ENCODE measurements at regions not wholly inside any gene's neighbourhood (a gene's known extent, or its start where the extent isn't known, plus 50 kb on each side); places are given as distances from the start of the nearest gene placed in this dataset.

DNA sequence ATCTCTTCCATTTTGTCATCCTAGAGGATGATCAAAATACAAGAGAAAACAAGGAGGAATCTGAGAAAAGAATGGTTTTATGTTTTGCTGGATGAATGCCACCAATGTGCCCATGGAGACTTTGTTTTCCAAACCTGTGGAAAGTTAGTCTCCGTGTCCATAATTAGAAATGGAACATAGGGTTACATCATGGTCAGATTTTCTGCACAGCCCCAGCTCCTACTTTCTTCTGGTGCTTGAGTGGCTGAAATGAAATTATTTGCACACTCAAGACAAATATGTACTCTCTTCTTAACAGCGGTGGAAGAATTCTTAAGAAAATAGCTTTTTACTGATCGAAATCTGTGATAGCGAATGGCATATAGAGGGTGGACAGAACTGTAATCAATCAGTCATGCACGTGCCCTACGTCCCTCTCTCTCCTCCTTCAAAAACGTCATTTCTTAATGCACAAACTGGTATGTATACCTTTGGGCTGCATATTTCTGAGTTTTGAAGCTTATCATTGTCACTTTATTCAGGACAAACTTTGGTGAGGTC, 825.2 kb downstream of the AACS start:
- no peak for DNase-seq (ENCODE audit: low read depth)

- no peak for DNase-seq (ENCODE audit: low read depth)
Measured at GRCh38 chr12:125890971-125891370, 825.7 kb downstream of the AACS start.

DNA sequence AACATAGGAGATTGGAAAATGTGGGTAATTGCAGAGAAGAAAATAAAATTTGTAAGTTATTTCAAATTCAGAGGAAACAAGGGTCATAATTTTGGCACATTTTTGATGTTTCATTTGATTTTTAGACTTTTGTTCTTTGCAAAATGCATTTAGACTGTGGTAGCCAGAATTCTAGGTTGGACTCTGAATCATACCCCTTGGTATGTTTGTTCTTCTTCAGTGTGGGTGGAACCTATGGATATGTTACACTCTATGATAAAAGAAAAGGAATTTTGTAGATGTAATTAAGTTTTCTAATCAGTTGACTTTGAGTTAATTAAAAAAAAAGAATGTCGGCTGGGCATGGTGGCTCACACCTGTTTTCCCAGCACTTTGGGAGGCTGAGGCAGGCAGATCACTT, 827.0 kb downstream of the AACS start:
- no peak for DNase-seq (ENCODE audit: low read depth)

DNA sequence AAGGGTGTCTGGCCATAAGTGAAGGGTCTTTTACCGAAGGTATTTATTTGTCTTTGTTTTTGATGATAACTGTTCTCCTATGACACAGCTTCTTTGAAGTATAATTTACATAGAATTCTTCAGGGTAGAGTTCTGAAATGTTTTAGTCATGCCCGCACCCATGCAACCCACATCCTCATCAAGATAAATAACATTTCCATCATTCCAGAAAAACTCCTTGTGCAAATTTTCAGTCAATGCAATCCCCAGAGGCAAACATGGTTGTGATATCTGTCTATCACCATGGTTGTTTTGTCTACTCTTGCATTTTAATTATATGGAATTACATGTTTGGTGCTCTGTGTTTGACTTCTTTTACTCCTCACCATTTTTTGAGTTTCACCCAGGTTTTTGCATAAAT, 837.8 kb downstream of the AACS start:
- no peak for DNase-seq (ENCODE audit: low read depth)

GRCh38 chr12:125907351-125907750, 842.1 kb downstream of the AACS start:
- no peak for DNase-seq (ENCODE audit: low read depth)

DNA sequence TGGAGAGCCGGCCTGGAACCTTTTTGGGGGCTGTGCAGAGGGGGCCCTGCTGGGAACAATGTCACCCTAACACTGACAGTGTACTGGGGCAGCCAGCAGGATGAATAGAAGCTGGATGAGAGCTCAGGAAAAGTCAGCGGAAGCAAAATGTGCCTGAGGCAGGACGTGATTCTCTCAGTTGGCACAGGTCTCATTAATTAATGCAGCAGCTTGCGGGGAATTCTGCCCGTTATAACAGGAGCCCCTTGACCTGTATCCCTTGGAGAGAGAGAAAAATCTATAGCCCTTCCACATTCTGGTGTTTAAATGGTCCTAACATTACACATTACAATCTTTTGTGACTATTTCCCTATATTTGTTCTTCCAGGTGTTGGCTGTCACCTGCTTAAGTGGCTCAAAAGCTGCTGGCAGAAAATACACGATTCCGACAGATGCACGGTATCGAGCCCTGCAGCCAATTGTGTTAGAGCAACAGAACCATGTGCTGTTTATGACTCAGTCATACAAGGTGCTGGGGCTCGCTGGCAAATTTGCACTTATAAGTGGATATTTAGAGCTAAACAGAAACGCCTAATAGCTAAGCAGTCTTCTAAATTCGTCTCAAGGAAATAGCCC, 854.7 kb downstream of the AACS start:
- no peak for DNase-seq (ENCODE audit: low read depth)

GRCh38 chr12:125922330-125922729, 857.1 kb downstream of the AACS start:
- no peak for DNase-seq (ENCODE audit: low read depth)

- DNase-seq (ENCODE audit: low read depth): no peak
Measured at GRCh38 chr12:125936502-125936901, 871.3 kb downstream of the AACS start.

GRCh38 chr12:125944446-125944845, 879.2 kb downstream of the AACS start:
- no peak for DNase-seq (ENCODE audit: low read depth)

DNA sequence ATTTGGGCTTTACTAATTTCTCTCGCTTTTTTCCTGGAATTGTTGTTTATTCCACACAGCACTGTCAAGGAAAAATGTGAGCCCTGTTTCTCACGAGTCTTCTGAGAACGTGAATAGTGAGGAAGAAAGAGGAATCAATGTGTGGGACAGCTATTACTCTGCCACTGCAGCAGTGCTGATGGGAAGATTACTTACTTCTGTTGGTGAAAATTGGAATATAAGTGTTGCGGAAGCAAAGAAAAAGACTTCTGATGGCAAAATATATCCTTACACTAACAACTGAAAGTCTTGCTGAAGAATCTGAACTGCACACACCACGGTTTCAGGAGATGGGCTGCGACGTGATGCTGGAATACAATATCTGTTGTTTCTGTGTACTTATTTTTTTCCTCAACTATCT, 884.2 kb downstream of the AACS start:
- DNase-seq (ENCODE audit: low read depth): no peak

DNA sequence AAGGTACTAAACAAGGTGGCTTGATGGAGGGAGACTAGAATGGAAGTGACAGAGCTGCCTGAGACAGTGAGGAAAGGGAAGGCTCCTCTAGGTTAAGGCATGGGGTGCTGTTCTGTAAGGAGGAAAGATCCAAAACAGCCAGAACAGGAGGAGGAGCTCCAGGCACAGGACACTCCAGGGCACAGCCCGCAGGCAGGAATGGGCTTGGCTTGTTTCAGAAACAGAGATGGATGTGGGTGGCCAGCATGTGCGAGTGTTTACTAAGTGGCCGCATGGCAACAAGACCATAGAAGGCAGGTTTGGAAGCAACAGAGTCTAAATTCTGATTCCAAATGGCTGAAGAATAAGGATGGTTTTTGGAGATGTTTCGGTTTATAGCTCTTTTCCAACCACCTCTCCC, 889.1 kb downstream of the AACS start:
- DNase-seq (ENCODE audit: low read depth): no peak

- no peak for DNase-seq (ENCODE audit: low read depth)
Measured at GRCh38 chr12:125956186-125956585, 891.0 kb downstream of the AACS start.

GRCh38 chr12:125966641-125967040, 901.4 kb downstream of the AACS start:
- no peak for DNase-seq (ENCODE audit: low read depth)

GRCh38 chr12:125968413-125968812, 903.2 kb downstream of the AACS start:
- no peak for DNase-seq (ENCODE audit: low read depth)

- DNase-seq (ENCODE audit: low read depth): no peak
Measured at GRCh38 chr12:125971981-125972380, 906.7 kb downstream of the AACS start.

DNA sequence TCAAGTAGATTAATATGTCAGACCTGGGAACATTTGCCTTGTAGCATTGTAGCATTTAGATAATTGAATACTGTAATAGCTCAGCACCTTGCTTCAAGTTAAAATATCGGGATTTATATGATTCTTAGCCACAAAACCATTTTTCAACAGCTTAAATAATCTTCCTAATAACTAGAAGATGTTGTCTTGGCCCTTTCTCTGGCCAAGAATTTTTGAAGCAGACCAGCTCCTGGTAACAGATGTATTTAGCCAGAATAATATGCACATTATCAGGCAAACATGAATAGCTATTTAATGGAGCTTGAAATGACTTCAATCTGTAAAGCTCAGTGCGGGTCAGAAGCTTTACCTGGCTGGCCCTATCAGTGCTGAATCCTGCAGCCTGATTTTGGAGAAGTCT, 913.1 kb downstream of the AACS start:
- DNase-seq (ENCODE audit: low read depth): no peak

DNA sequence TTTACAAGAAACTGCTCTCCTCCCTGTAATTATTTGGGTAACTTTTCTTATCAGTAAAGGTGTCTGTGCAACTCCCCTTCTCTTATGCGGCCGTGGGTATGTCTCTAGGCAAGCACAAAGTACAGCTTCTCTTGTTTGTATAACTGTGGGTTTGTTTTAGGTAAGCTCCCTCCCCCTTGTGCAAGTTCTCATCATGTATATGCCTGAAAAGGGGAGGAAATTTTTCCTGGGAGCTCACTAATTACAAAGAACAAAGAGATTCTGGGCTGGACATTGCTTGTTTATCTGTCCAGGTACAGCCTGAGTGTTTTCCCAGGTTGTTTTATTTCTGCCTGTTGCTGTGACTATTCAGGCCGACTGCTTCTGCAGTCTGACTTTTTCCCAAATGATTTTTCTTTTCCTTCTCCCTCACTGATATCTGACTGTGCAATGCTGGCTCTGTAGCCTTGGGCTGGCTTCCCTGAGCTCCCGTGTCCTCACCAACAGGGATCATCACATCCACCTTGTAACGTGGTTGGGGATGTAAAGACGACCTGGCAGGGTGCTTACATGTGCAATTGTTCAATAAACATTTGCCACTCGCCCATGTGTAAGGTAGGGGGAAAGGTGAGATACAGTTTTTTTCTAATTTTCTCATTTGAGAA, 916.5 kb downstream of the AACS start:
- DNase-seq (ENCODE audit: low read depth): no peak

GRCh38 chr12:125983094-125983783, 918.0 kb downstream of the AACS start:
- no peak for DNase-seq (ENCODE audit: low read depth)

- DNase-seq (ENCODE audit: low read depth): no peak
Measured at GRCh38 chr12:125983784-125984500, 918.7 kb downstream of the AACS start.

DNA sequence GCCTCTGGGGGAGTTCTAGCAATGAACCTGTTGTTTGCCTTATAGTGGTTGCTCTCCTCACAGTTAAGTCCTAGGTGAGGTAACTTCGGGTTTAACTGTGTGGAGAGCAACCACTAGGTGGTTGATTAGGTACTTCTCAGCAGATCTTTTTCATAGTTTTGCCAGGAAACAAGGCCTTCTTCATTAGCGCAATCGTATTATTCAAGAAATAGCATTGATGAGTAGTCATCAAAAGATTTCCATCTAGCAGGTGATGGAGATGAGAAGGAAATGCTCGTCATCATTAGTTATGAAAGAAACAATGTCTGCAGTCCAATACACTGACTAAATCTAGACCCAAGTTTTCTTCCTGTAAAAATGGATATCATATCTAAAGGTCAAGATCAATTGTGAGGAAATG, 923.3 kb downstream of the AACS start:
- no peak for DNase-seq (ENCODE audit: low read depth)

GRCh38 chr12:125989696-125990095, 924.5 kb downstream of the AACS start:
- no peak for DNase-seq (ENCODE audit: low read depth)

GRCh38 chr12:125996443-125996842, 931.2 kb downstream of the AACS start:
- DNase-seq (ENCODE audit: low read depth): no peak

- no peak for DNase-seq (ENCODE audit: low read depth)
Measured at GRCh38 chr12:125999628-126000027, 934.4 kb downstream of the AACS start.

All from activated T-cell treated with anti-CD3 and anti-CD28 coated beads for 1 hour (primary cell).